Activated CD8-positive, alpha-beta T cell treated with anti-CD3 and anti-CD28 coated beads for 36 hours (primary cell): ENCODE measurements at regions not wholly inside any gene's neighbourhood (a gene's known extent, or its start where the extent isn't known, plus 50 kb on each side); places are given as distances from the start of the nearest gene placed in this dataset.

ENCODE experiments used
- ATAC-seq: fragments of 200-7000 bp; cut with Tn5 transposase; one replicate; pipeline ENCODE4 v1.10.0; 2021; ENCODE audit warnings: mild to moderate bottlenecking, moderate library complexity
- CTCF ChIA-PET: fragments of 350-600 bp; sonication (Branson Sonifier 250); formaldehyde crosslinking; loops from one replicate; lab custom pipeline; 2021; ENCODE audit warnings: antibody characterized with exemption; lab: Charles Lee
- POLR2A ChIA-PET: fragments of 350-600 bp; sonication (Branson Sonifier 250); formaldehyde crosslinking; loops from one replicate; lab custom pipeline; 2021; ENCODE audit warnings: antibody characterized with exemption; lab: Charles Lee
- DNase-seq: peaks from one replicate; pipeline ENCODE4 v3.0.0-alpha.2; 2020
- H3K27ac Mint-ChIP-seq: one replicate; pipeline ENCODE4 v1.8.0; 2021; ENCODE audit warnings: mild to moderate bottlenecking, mixed read lengths
- H3K27me3 Mint-ChIP-seq: one replicate; pipeline ENCODE4 v1.8.0; 2021; ENCODE audit warnings: mixed read lengths
- H3K36me3 Mint-ChIP-seq: one replicate; pipeline ENCODE4 v1.8.0; 2021; ENCODE audit warnings: low read depth, mixed read lengths
- H3K4me1 Mint-ChIP-seq: one replicate; pipeline ENCODE4 v1.8.0; 2021; ENCODE audit warnings: low read depth, mixed read lengths
- H3K4me3 Mint-ChIP-seq: one replicate; pipeline ENCODE4 v1.8.0; 2021; ENCODE audit warnings: mild to moderate bottlenecking, moderate library complexity, mixed read lengths
- H3K9me3 Mint-ChIP-seq: one replicate; pipeline ENCODE4 v1.8.0; 2021; ENCODE audit warnings: mixed read lengths
- CTCF ChIP-seq: fragments of 200-600 bp; IDR thresholded peaks from one replicate; pipeline ENCODE4 v1.8.0; 2022; ENCODE audit warnings: antibody characterized with exemption, mild to moderate bottlenecking
- intact Hi-C: fragments of 100-400 bp; cut with micrococcal nuclease; formaldehyde crosslinking; loops from one replicate; pipeline ENCODE4 v1.10.0; 2022

- POLR2A ChIA-PET: no interaction called here
- intact Hi-C loops: no loop called here
- no peak for DNase-seq
- Mint-ChIP-seq H3K27me3 (peaks cover 16% of the 10 kb centered on the region), H3K36me3 (no peaks in the 10 kb centered on the region), H3K4me3 (no peak overlapping the region), H3K4me1 (no peaks in the 10 kb centered on the region), H3K27ac (no peak overlapping the region), H3K9me3 (no peaks in the 10 kb centered on the region)
- CTCF ChIA-PET: no interaction called here
- no peak for ATAC-seq
- no peak for TF ChIP-seq CTCF
These were observed 217.2 kb upstream of the UMPS start for GRCh38 chr3:124512881-124513609.

GRCh38 chr3:124513610-124513997 lies 216.6 kb upstream of the UMPS start:
- ATAC-seq: no peak
- H3K27ac Mint-ChIP-seq: no peak overlapping the region
- no peaks in the 10 kb centered on the region for H3K36me3 Mint-ChIP-seq
- ChIA-PET POLR2A (no interaction called here), CTCF (no interaction called here)
- H3K4me3 Mint-ChIP-seq: no peak overlapping the region
- DNase-seq: no peak
- no peaks in the 10 kb centered on the region for H3K9me3 Mint-ChIP-seq
- intact Hi-C loops: no loop called here
- H3K27me3 Mint-ChIP-seq: peaks cover 16% of the 10 kb centered on the region
- H3K4me1 Mint-ChIP-seq: no peaks in the 10 kb centered on the region
- no peak for TF ChIP-seq CTCF

GRCh38 chr3:124514683-124515082 lies 215.6 kb upstream of the UMPS start:
- Mint-ChIP-seq H3K27me3 (peaks cover 16% of the 10 kb centered on the region), H3K36me3 (no peaks in the 10 kb centered on the region), H3K27ac (no peak overlapping the region), H3K9me3 (no peaks in the 10 kb centered on the region), H3K4me1 (no peaks in the 10 kb centered on the region), H3K4me3 (no peak overlapping the region)
- ChIA-PET CTCF (no interaction called here), POLR2A (no interaction called here)
- no peak for DNase-seq
- intact Hi-C loops: no loop called here
- no peak for TF ChIP-seq CTCF
- no peak for ATAC-seq

- peaks cover 6% of the 10 kb centered on the region for H3K27me3 Mint-ChIP-seq
- no peaks in the 10 kb centered on the region for H3K4me1 Mint-ChIP-seq
- intact Hi-C loops: no loop called here
- H3K36me3 Mint-ChIP-seq: no peaks in the 10 kb centered on the region
- no peaks in the 10 kb centered on the region for H3K9me3 Mint-ChIP-seq
- no peak for TF ChIP-seq CTCF
- POLR2A ChIA-PET: no interaction called here
- H3K27ac Mint-ChIP-seq: no peak overlapping the region
- DNase-seq: no peak
- no peak for ATAC-seq
- H3K4me3 Mint-ChIP-seq: no peak overlapping the region
- CTCF ChIA-PET: interaction anchor here (0.9 to 1.8 kb wide), 2 partner anchors 34 to 48 kb away, joined by 3 to 5 read pairs; no protein-coding TSS in a partner anchor
These were observed 213.9 kb upstream of the UMPS start for GRCh38 chr3:124516333-124516732.

- DNase-seq (no peak), ATAC-seq (no peak)
- Mint-ChIP-seq H3K4me1 (no peaks in the 10 kb centered on the region), H3K27ac (no peak overlapping the region), H3K9me3 (no peaks in the 10 kb centered on the region), H3K36me3 (no peaks in the 10 kb centered on the region), H3K27me3 (peaks cover 2% of the 10 kb centered on the region), H3K4me3 (no peak overlapping the region)
- intact Hi-C loops: no loop called here
- TF ChIP-seq CTCF: no peak
- ChIA-PET POLR2A (no interaction called here), CTCF (interaction anchor here (0.9 kb wide), 1 partner anchor 49 kb away, joined by 3 read pairs; no protein-coding TSS in a partner anchor)
These were observed 212.9 kb upstream of the UMPS start for GRCh38 chr3:124517306-124517705.
